ENCODE measurements at regions not wholly inside any gene's neighbourhood (a gene's known extent, or its start where the extent isn't known, plus 50 kb on each side); places are given as distances from the start of the nearest gene placed in this dataset.

DNA sequence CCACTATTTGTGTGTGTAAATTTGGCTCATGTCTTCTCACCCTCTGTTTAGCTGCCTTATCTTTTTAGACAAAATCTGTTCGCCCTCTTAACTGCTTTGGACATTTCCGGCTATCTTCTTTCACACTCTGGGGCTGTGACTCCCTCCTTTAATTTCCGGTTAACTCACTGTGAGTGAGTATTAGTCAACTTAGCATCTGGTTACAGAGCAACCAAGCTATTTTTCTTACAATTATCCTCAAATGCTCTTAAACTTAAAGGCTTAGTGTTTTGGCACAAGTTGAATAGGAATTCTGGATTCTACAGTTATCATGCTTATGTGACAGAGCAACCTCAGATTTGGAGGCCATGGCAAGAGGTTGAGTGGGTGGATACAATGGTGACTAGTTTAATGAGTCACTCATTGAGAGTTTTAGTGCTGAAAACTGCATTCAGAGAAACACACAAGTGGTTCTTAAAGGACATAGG is 177.6 kb upstream of the SEMA3A start:
- no peak for TF ChIP-seq GATA2 (IDR thresholded peaks at IDR 0.05; ENCODE audit: low read depth, low read length)
- TF ChIP-seq GATA3 (IDR thresholded peaks at IDR 0.05; ENCODE audit: low read depth, low read length) = no peak

All from SH-SY5Y (cell line).